ENCODE measurements at regions not wholly inside any gene's neighbourhood (a gene's known extent, or its start where the extent isn't known, plus 50 kb on each side); places are given as distances from the start of the nearest gene placed in this dataset.

DNA sequence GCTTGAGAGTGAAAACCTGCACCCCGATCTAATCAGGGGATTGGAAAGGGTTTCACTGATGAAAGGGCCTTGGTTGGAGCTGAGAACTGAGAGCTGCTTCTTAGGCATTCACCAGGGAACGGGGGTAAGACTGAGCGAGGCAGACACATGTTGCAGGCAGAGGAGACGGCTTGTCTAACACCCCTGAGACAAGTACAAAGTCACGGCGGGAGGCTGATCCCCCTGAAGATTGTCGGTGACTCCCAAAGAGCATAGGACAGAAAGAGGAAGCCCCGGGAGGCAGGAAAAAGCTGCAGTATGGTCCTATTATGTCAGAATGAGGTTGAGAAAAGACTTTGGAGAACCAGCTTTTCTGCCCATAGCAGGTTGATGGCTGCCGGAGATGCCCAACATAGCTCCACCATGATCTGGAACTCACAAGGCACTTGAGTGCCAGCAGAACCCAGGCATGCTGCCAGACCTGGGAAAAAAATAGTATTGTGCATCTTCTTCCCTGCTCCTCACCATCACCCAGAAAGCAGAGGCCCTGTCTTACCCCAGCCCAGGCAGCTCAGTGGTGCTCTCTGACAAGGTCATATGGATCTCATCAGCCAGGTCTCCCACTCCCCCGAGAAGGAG, 463.9 kb upstream of the PROX1 start:
- DNase-seq (ENCODE audit: low spot score): no peak
- Histone ChIP-seq H3K36me3 (no peaks in the 10 kb centered on the region), H3K4me3 (no peak overlapping the region), H3K27me3 (no peaks in the 10 kb centered on the region), H3K9me3 (peaks cover 0 to 13% of the 10 kb centered on the region in 2 donors), H3K4me1 (no peaks in the 10 kb centered on the region), H3K27ac (no peak overlapping the region)
- TF ChIP-seq CTCF (IDR thresholded peaks at IDR 0.05): no peak

- H3K4me1 ChIP-seq: no peaks in the 10 kb centered on the region
- H3K27ac ChIP-seq: no peak overlapping the region
- H3K4me3 ChIP-seq: no peak overlapping the region
- TF ChIP-seq CTCF (IDR thresholded peaks at IDR 0.05): no peak
- no peaks in the 10 kb centered on the region for H3K27me3 ChIP-seq
- H3K9me3 ChIP-seq: peaks cover 0 to 13% of the 10 kb centered on the region in 2 donors
- H3K36me3 ChIP-seq: no peaks in the 10 kb centered on the region
- no peak for DNase-seq (ENCODE audit: low spot score)
Observed at GRCh38 chr1:213526306-213526705, 461.5 kb upstream of the PROX1 start.

DNA sequence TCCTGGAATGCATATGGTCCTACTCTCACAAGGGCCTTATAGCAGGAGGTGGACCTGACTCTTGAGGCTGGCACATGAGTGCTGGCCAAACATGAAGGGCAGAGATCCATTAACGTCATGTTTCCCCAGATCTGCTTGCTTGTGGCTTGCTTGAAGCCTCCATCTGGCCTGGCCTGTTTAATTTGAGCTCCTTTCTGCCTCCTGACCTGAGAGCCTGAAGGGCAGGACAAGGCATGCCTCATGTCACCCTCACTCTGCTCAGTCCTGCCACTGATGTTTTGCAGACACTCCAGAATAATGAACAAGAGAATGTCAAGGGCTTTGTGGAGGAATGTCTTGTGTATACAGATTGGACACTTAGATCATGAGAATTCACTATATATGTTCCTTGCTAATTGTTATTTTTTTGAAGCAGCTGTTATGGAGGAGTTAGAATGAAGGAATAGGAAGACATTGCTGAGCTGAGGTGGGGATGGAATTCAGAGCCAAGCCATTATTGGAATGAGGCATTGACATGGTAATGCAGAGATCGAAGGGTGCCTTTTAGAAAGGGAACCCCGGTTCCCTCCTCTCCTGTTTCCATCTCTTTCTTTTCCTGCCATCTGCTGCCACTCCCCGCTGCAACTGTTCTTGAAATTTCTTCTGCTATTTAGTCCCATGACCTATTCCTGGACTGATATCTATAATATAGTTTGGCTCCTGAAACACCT, 457.0 kb upstream of the PROX1 start:
- Histone ChIP-seq H3K4me3 (no peak overlapping the region), H3K27me3 (no peaks in the 10 kb centered on the region), H3K4me1 (no peaks in the 10 kb centered on the region), H3K9me3 (no peaks in the 10 kb centered on the region), H3K27ac (no peak overlapping the region), H3K36me3 (no peaks in the 10 kb centered on the region)
- no peak for DNase-seq (ENCODE audit: low spot score)
- TF ChIP-seq CTCF (IDR thresholded peaks at IDR 0.05): no peak

DNA sequence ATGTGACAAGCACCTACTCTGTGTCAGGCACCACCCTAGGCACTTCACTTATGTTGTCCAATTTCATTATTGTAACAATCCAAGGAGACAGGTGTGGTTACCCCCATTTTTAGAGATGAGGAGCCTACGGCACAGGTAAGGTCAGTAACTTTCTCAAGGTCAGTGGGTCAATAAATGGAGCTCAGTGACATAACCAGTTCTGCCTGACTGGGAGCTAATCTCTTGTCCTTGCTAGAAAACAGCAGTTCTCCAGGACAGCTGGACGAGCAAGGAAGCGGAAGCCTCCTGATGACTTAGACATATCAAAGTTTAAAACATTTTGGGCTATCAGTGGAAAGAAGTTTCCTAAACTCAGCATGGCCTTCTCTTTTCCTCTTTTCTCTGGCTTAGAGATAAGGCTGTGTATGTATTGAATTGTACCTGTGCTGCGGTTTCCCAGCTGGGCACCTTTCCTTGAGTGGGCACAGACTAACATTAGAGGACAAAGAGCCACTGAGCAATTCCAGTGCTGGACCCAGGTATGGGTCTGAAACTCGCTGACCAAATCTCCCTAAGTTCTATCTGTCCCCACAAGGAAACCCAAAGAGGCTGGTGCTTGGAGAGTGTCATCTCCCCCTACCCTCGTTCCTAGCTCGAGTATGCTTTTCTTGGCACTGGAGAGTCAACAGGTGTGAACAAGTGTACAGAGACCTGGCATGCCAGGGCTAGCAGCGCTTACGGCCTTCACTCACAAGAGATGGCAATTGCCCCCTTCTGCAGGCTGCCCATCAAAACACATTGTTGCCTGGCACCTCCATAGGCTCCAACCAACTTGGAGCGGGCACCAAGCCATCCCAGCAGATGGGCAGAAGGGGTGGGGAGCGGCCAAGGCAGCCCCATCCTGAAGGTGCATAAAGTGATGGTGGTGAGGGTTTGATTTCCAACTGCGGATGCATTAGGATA, 456.1 kb upstream of the PROX1 start:
- no peak overlapping the region for H3K4me3 ChIP-seq
- no peak for TF ChIP-seq CTCF (IDR thresholded peaks at IDR 0.05)
- no peaks in the 10 kb centered on the region for H3K36me3 ChIP-seq
- H3K9me3 ChIP-seq: no peaks in the 10 kb centered on the region
- H3K27ac ChIP-seq: no peak overlapping the region
- no peaks in the 10 kb centered on the region for H3K27me3 ChIP-seq
- DNase-seq (ENCODE audit: low spot score): no peak
- H3K4me1 ChIP-seq: no peaks in the 10 kb centered on the region

DNA sequence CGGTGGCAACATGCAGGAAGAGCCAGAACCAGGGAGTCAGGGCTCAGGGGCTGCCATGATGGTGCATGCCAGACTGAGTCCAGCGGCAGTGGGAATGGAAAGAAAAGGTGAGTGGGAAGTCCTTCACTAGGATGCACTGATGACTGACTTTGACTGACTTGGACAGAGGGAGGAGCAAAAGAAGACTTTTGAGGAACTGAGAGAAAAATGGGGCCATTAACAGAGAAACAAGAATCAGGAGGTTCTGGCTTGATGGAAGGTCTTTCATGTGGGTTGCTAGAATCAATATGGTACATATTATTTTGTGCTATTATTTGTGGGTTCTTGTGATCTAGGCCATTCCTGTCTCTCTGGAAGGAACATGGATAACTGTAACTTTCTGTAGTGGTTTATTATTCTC, 454.6 kb upstream of the PROX1 start:
- Histone ChIP-seq H3K4me3 (no peak overlapping the region), H3K27me3 (no peaks in the 10 kb centered on the region), H3K9me3 (no peaks in the 10 kb centered on the region), H3K36me3 (no peaks in the 10 kb centered on the region), H3K27ac (no peak overlapping the region), H3K4me1 (no peaks in the 10 kb centered on the region)
- DNase-seq (ENCODE audit: low spot score): no peak
- no peak for TF ChIP-seq CTCF (IDR thresholded peaks at IDR 0.05)
